Body of pancreas (tissue), 4 donors: ENCODE measurements at regions not wholly inside any gene's neighbourhood (a gene's known extent, or its start where the extent isn't known, plus 50 kb on each side); places are given as distances from the start of the nearest gene placed in this dataset.

Experiments used
- CTCF ChIP-seq, 7 experiments: fragments of 450-650 bp in 4 of 7; fragments of 200-600 bp in 3 of 7; sonication (generic) in 3 of 7; IDR thresholded peaks; one replicate each; pipeline ENCODE4 v1.5.1; 2016 to 2019; ENCODE audit warnings: antibody characterized with exemption in 7 of 7
- POLR2A ChIP-seq, 3 donors: fragments of 450-650 bp; IDR thresholded peaks; one replicate each; pipeline ENCODE4 v1.6.1; 2016; ENCODE audit warnings: antibody characterized with exemption in 3 of 3, mild to moderate bottlenecking in 2 of 3

GRCh38 chr4:30929649-30930048 lies 209.5 kb downstream of the PCDH7 start:
- TF ChIP-seq CTCF (IDR thresholded peaks at IDR 0.05) (no peak), POLR2A (IDR thresholded peaks at IDR 0.05) (no peak)
